ENCODE measurements at regions not wholly inside any gene's neighbourhood (a gene's known extent, or its start where the extent isn't known, plus 50 kb on each side); places are given as distances from the start of the nearest gene placed in this dataset.

- TF ChIP-seq CTCF (IDR thresholded peaks at IDR 0.05; ENCODE audit: low read depth, low read length, poor library complexity, severe bottlenecking) (no peak), EZH2phosphoT487 (IDR thresholded peaks at IDR 0.05; ENCODE audit: borderline replicate concordance, low read length) (no peak)
Observed at GRCh38 chr13:88125055-88125454, 453.9 kb downstream of the SLITRK5 start.
